ENCODE measurements at regions not wholly inside any gene's neighbourhood (a gene's known extent, or its start where the extent isn't known, plus 50 kb on each side); places are given as distances from the start of the nearest gene placed in this dataset.

- no peak overlapping the region for H3K4me3 ChIP-seq (replicated peaks in 1 of 3; ENCODE audit: low read depth in 2 of 3, low read length in 3 of 3)
- no CpG with 5 or more reads among the region's 1 CpG for WGBS (ENCODE audit: insufficient coverage)
- no peak overlapping the region for H3K4me2 ChIP-seq (replicated peaks; ENCODE audit: extremely low read depth, low read length, poor library complexity, severe bottlenecking)
- no peaks in the 10 kb centered on the region for H3K36me3 Mint-ChIP-seq
- H3K27me3 ChIP-seq (ENCODE audit: control insufficient read depth in 2 of 2, insufficient read depth in 2 of 2, low read length in 2 of 2), result no peaks in the 10 kb centered on the region
- H3K27ac ChIP-seq (ENCODE audit: low read depth in 1 of 2, low read length in 2 of 2), result no peak overlapping the region
- H3K27me3 Mint-ChIP-seq (ENCODE audit: low read depth in 3 of 3), result no peaks in the 10 kb centered on the region
- H2AFZ ChIP-seq (ENCODE audit: insufficient read depth, low read depth, low read length, poor library complexity, severe bottlenecking), result no peak overlapping the region
- H3K79me2 ChIP-seq (ENCODE audit: insufficient read depth, low read length), result no peaks in the 10 kb centered on the region
- intact Hi-C loops (cut with micrococcal nuclease), result no loop called here
- H3K9me3 Mint-ChIP-seq, result peaks cover 0 to 2% (median 0%) of the 10 kb centered on the region in 7 donors
- no peak overlapping the region for H3K4me3 Mint-ChIP-seq
- H3K9me3 ChIP-seq (replicated peaks in 1 of 2; ENCODE audit: control insufficient read depth in 1 of 2, insufficient read depth in 1 of 2, low read length in 2 of 2), result no peaks in the 10 kb centered on the region
- H3K4me1 ChIP-seq (ENCODE audit: control insufficient read depth in 1 of 2, insufficient read depth in 2 of 2, low read length in 2 of 2), result no peaks in the 10 kb centered on the region
- no peak for DNase-seq
- H3K9ac ChIP-seq (ENCODE audit: insufficient read depth, low read length, poor library complexity, severe bottlenecking), result no peak overlapping the region
- H3K4me1 Mint-ChIP-seq, result no peaks in the 10 kb centered on the region
- H4K20me1 ChIP-seq (ENCODE audit: insufficient read depth, low read length), result no peaks in the 10 kb centered on the region
- no peaks in the 10 kb centered on the region for H3K36me3 ChIP-seq (replicated peaks in 1 of 2; ENCODE audit: control insufficient read depth in 1 of 2, insufficient read depth in 2 of 2, low read length in 2 of 2)
- TF ChIP-seq, protein P1, sequence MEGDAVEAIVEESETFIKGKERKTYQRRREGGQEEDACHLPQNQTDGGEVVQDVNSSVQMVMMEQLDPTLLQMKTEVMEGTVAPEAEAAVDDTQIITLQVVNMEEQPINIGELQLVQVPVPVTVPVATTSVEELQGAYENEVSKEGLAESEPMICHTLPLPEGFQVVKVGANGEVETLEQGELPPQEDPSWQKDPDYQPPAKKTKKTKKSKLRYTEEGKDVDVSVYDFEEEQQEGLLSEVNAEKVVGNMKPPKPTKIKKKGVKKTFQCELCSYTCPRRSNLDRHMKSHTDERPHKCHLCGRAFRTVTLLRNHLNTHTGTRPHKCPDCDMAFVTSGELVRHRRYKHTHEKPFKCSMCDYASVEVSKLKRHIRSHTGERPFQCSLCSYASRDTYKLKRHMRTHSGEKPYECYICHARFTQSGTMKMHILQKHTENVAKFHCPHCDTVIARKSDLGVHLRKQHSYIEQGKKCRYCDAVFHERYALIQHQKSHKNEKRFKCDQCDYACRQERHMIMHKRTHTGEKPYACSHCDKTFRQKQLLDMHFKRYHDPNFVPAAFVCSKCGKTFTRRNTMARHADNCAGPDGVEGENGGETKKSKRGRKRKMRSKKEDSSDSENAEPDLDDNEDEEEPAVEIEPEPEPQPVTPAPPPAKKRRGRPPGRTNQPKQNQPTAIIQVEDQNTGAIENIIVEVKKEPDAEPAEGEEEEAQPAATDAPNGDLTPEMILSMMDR (IDR thresholded peaks at IDR 0.05), result no peak
- no peak overlapping the region for H3K27ac Mint-ChIP-seq
Observed at GRCh38 chr4:136383082-136383481, 1149.2 kb downstream of the PCDH18 start.

DNA sequence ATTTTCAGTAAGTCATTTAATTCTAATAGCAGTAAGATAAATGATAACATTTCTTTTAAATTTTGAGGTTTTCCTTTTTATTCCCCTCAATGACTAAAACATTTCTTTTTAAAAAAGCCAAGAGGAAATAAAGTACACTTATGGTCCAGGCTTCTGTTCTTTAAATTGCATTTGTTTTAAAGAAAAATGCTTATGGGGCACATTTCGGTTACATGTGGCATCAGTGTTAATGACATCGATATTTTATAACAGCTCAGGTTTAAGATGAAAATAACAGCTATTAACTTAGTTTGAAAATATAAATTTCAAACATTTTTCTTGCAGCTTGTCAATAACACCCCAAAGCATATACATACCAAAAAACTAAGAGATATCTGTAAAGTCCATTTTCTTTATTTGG lies 1161.1 kb downstream of the PCDH18 start:
- Histone ChIP-seq H4K20me1 (ENCODE audit: insufficient read depth, low read length) (no peaks in the 10 kb centered on the region), H2AFZ (ENCODE audit: insufficient read depth, low read depth, low read length, poor library complexity, severe bottlenecking) (no peak overlapping the region), H3K27ac (ENCODE audit: low read depth in 1 of 2, low read length in 2 of 2) (no peak overlapping the region), H3K9ac (ENCODE audit: insufficient read depth, low read length, poor library complexity, severe bottlenecking) (no peak overlapping the region), H3K36me3 (replicated peaks in 1 of 2; ENCODE audit: control insufficient read depth in 1 of 2, insufficient read depth in 2 of 2, low read length in 2 of 2) (no peaks in the 10 kb centered on the region), H3K9me3 (replicated peaks in 1 of 2; ENCODE audit: control insufficient read depth in 1 of 2, insufficient read depth in 1 of 2, low read length in 2 of 2) (peaks cover 0 to 4% of the 10 kb centered on the region in 2 donors), H3K4me1 (ENCODE audit: control insufficient read depth in 1 of 2, insufficient read depth in 2 of 2, low read length in 2 of 2) (no peaks in the 10 kb centered on the region), H3K79me2 (ENCODE audit: insufficient read depth, low read length) (no peaks in the 10 kb centered on the region), H3K27me3 (ENCODE audit: control insufficient read depth in 2 of 2, insufficient read depth in 2 of 2, low read length in 2 of 2) (no peaks in the 10 kb centered on the region), H3K4me3 (replicated peaks in 1 of 3; ENCODE audit: low read depth in 2 of 3, low read length in 3 of 3) (no peak overlapping the region), H3K4me2 (replicated peaks; ENCODE audit: extremely low read depth, low read length, poor library complexity, severe bottlenecking) (no peak overlapping the region)
- Mint-ChIP-seq H3K27ac (no peak overlapping the region), H3K36me3 (no peaks in the 10 kb centered on the region), H3K9me3 (no peaks in the 10 kb centered on the region), H3K27me3 (ENCODE audit: low read depth in 3 of 3) (no peaks in the 10 kb centered on the region), H3K4me1 (no peaks in the 10 kb centered on the region), H3K4me3 (no peak overlapping the region)
- WGBS (ENCODE audit: insufficient coverage), result no CpG with 5 or more reads among the region's 2 CpGs
- no peak for DNase-seq
- intact Hi-C loops (cut with micrococcal nuclease), result no loop called here
- TF ChIP-seq, protein P1 (IDR thresholded peaks at IDR 0.05), result no peak
